Hepatocyte (in vitro differentiated cells): ENCODE measurements at regions not wholly inside any gene's neighbourhood (a gene's known extent, or its start where the extent isn't known, plus 50 kb on each side); places are given as distances from the start of the nearest gene placed in this dataset.

Source experiments
- EZH2 ChIP-seq: fragments of 200-600 bp; sonication (generic); IDR thresholded peaks from 2 replicates; pipeline ENCODE4 v1.6.1; 2016; ENCODE audit warnings: antibody characterized with exemption, mild to moderate bottlenecking, borderline replicate concordance
- EZH2phosphoT487 ChIP-seq: fragments of 200-600 bp; sonication (generic); IDR thresholded peaks from one replicate; pipeline ENCODE4 v1.6.1; 2018; ENCODE audit warnings: antibody characterized with exemption, mild to moderate bottlenecking, low read depth, moderate library complexity; ENCODE audit not compliant: unreplicated experiment, severe bottlenecking
- TF ChIP-seq, protein P1 (sequence below): fragments of 200-600 bp; sonication (generic); IDR thresholded peaks from 2 replicates; pipeline ENCODE4 v1.5.1; 2016; ENCODE audit warnings: antibody characterized with exemption, mild to moderate bottlenecking; ENCODE audit not compliant: poor library complexity

DNA sequence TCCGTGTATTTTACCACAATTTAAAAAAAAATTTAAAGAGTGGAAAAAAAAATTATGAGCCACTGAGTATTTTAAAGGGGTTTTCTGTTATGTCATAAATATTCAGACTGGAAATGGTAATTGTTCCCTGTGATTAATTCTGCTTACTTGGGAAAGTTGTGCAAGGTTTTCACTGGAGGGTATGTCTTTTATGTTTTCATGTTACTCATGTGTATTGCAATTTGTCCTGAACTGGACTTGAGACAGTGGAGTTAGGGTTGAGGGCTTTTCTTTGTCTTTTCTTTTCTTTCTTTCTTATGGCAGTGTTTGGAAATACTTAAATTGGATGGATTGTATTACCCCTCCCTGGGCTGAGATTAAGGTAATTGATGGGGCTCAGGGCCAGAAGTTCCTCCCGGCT lies 257.7 kb downstream of the BAMBI start:
- TF ChIP-seq, protein P1, sequence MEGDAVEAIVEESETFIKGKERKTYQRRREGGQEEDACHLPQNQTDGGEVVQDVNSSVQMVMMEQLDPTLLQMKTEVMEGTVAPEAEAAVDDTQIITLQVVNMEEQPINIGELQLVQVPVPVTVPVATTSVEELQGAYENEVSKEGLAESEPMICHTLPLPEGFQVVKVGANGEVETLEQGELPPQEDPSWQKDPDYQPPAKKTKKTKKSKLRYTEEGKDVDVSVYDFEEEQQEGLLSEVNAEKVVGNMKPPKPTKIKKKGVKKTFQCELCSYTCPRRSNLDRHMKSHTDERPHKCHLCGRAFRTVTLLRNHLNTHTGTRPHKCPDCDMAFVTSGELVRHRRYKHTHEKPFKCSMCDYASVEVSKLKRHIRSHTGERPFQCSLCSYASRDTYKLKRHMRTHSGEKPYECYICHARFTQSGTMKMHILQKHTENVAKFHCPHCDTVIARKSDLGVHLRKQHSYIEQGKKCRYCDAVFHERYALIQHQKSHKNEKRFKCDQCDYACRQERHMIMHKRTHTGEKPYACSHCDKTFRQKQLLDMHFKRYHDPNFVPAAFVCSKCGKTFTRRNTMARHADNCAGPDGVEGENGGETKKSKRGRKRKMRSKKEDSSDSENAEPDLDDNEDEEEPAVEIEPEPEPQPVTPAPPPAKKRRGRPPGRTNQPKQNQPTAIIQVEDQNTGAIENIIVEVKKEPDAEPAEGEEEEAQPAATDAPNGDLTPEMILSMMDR, result no peak
- no peak for TF ChIP-seq EZH2
- TF ChIP-seq EZH2phosphoT487, result no peak
